H1 (cell line): ENCODE measurements at regions not wholly inside any gene's neighbourhood (a gene's known extent, or its start where the extent isn't known, plus 50 kb on each side); places are given as distances from the start of the nearest gene placed in this dataset.

Source experiments
- CTCF ChIA-PET: fragments of 300-600 bp; sonication (Branson Sonifier 250); formaldehyde crosslinking; loops from one replicate; lab custom pipeline; 2021; ENCODE audit not compliant: partially characterized antibody; lab: Charles Lee
- POLR2A ChIA-PET: fragments of 300-600 bp; sonication (Branson Sonifier 250); formaldehyde crosslinking; loops from one replicate; lab custom pipeline; 2021; ENCODE audit warnings: inconsistent platforms; ENCODE audit not compliant: partially characterized antibody; lab: Charles Lee
- DNase-seq, 2 experiments: peaks; one replicate each; pipeline versions ENCODE4 v3.0.0 to v3.0.0-alpha.2; 2010 to 2022; ENCODE audit warnings: low spot score in 2 of 2, low read depth in 1 of 2, mixed read lengths in 1 of 2
- FAIRE-seq: peaks from 2 replicates; lab custom pipeline; 2011; peaks lifted over from hg19 to GRCh38; lab: Jason Lieb, UNC
- H2AFZ ChIP-seq: 2 replicates; pipeline ENCODE4 v1.8.1; 2012; ENCODE audit warnings: low read length, inconsistent platforms
- H2AK5ac ChIP-seq: 2 replicates; pipeline ENCODE4 v1.6.1; 2013; ENCODE audit warnings: low read depth, low read length
- H2BK120ac ChIP-seq: replicated peaks from 2 replicates; pipeline ENCODE3; 2013; ENCODE audit warnings: low read depth, low read length, inconsistent platforms
- H2BK12ac ChIP-seq: 2 replicates; pipeline ENCODE4 v1.6.1; 2013; ENCODE audit warnings: low read depth, low read length
- H2BK15ac ChIP-seq: 2 replicates; pipeline ENCODE4 v1.6.1; 2013; ENCODE audit warnings: low read length
- H2BK20ac ChIP-seq: 2 replicates; pipeline ENCODE4 v1.6.1; 2013; ENCODE audit warnings: low read length
- H2BK5ac ChIP-seq: 2 replicates; pipeline ENCODE4 v1.6.1; 2013; ENCODE audit warnings: low read depth, low read length
- H3K14ac ChIP-seq: 2 replicates; pipeline ENCODE4 v1.6.1; 2013; ENCODE audit warnings: inconsistent platforms; ENCODE audit not compliant: insufficient read length
- H3K18ac ChIP-seq: 2 replicates; pipeline ENCODE4 v1.6.1; 2013; ENCODE audit warnings: low read length; ENCODE audit errors: extremely low read depth
- H3K23ac ChIP-seq: 2 replicates; pipeline ENCODE4 v1.6.1; 2013; ENCODE audit warnings: inconsistent platforms; ENCODE audit not compliant: insufficient read length
- H3K23me2 ChIP-seq: 2 replicates; pipeline ENCODE4 v1.6.1; 2013; ENCODE audit warnings: low read depth, low read length
- H3K27ac ChIP-seq: 2 replicates; pipeline ENCODE4 v1.6.1; 2011; ENCODE audit warnings: low read depth, low read length, inconsistent platforms
- H3K27me3 ChIP-seq, 4 experiments: replicated peaks in 1 of 4; 1 replicate in 1 of 4; 2 replicates in 3 of 4; pipeline versions ENCODE4 v1.6.1 to v1.8.1; 2011 to 2013; ENCODE audit warnings: low read length in 3 of 4, mild to moderate bottlenecking in 3 of 4, inconsistent platforms in 2 of 4, mixed read lengths in 2 of 4, moderate library complexity in 1 of 4; ENCODE audit not compliant: control insufficient read depth in 3 of 4, insufficient read depth in 3 of 4; ENCODE audit errors: extremely low read depth in 1 of 4
- H3K36me3 ChIP-seq, 4 experiments: 2 replicates each; pipeline versions ENCODE4 v1.6.1 to v1.8.1; 2011 to 2013; ENCODE audit warnings: mild to moderate bottlenecking in 4 of 4, low read length in 3 of 4, moderate library complexity in 2 of 4, control low read depth in 1 of 4, inconsistent platforms in 1 of 4; ENCODE audit not compliant: insufficient read depth in 4 of 4, control insufficient read depth in 2 of 4
- H3K4ac ChIP-seq: replicated peaks from 2 replicates; pipeline ENCODE3; 2013; ENCODE audit warnings: low read length, low read depth, mixed read lengths, inconsistent platforms; ENCODE audit not compliant: insufficient read length
- H3K4me1 ChIP-seq, 4 experiments: replicated peaks in 1 of 4; 1 replicate in 1 of 4; 2 replicates in 3 of 4; pipeline versions ENCODE4 v1.6.1 to v1.8.1; 2011 to 2013; ENCODE audit warnings: low read length in 3 of 4, inconsistent platforms in 2 of 4, mixed read lengths in 1 of 4; ENCODE audit not compliant: insufficient read depth in 4 of 4, control insufficient read depth in 3 of 4
- H3K4me2 ChIP-seq, 2 experiments: 2 replicates each; pipeline versions ENCODE4 v1.6.1 to v1.8.1; 2011 to 2013; ENCODE audit warnings: low read depth in 2 of 2, low read length in 2 of 2, control low read depth in 1 of 2, inconsistent platforms in 1 of 2, mild to moderate bottlenecking in 1 of 2; ENCODE audit not compliant: insufficient read depth in 1 of 2
- H3K4me3 ChIP-seq, 4 experiments: fragments of 200-600, 300-600 bp in 1 of 4; sonication (generic), shearing (Covaris generic), sonication (Bioruptor Twin) in 1 of 4; 2 replicates each; pipeline versions ENCODE4 v1.5.1 to v1.8.1; 2011 to 2016; ENCODE audit warnings: low read length in 4 of 4, low read depth in 3 of 4, control low read depth in 2 of 4, inconsistent platforms in 2 of 4, mild to moderate bottlenecking in 2 of 4, mixed read lengths in 1 of 4, moderate library complexity in 1 of 4; ENCODE audit not compliant: insufficient read depth in 2 of 4; ENCODE audit errors: extremely low read depth in 1 of 4
- H3K56ac ChIP-seq: replicated peaks from 2 replicates; pipeline ENCODE3; 2013; ENCODE audit warnings: low read depth, mild to moderate bottlenecking, mixed read lengths, low read length, inconsistent platforms; ENCODE audit not compliant: insufficient read length
- H3K79me1 ChIP-seq: 2 replicates; pipeline ENCODE4 v1.6.1; 2013; ENCODE audit warnings: low read depth, low read length, control low read depth
- H3K79me2 ChIP-seq, 2 experiments: 2 replicates each; pipeline versions ENCODE4 v1.6.1 to v1.8.1; 2012 to 2013; ENCODE audit warnings: low read length in 2 of 2, mild to moderate bottlenecking in 2 of 2, inconsistent platforms in 1 of 2; ENCODE audit not compliant: insufficient read depth in 2 of 2, control insufficient read depth in 1 of 2
- H3K9ac ChIP-seq, 4 experiments: replicated peaks in 1 of 4; 1 replicate in 1 of 4; 2 replicates in 3 of 4; pipeline versions ENCODE4 v1.6.1 to v1.8.1; 2011 to 2013; ENCODE audit warnings: low read depth in 3 of 4, low read length in 3 of 4, control low read depth in 2 of 4, mild to moderate bottlenecking in 2 of 4, moderate library complexity in 2 of 4, inconsistent platforms in 1 of 4; ENCODE audit errors: extremely low read depth in 1 of 4
- H3K9me3 ChIP-seq, 2 experiments: 2 replicates each; pipeline versions ENCODE4 v1.6.1 to v1.8.1; 2012 to 2013; ENCODE audit warnings: mild to moderate bottlenecking in 2 of 2, moderate library complexity in 2 of 2, control low read depth in 1 of 2, inconsistent platforms in 1 of 2, low read depth in 1 of 2, low read length in 1 of 2, mixed read lengths in 1 of 2; ENCODE audit not compliant: insufficient read depth in 2 of 2
- H4K20me1 ChIP-seq, 2 experiments: replicated peaks in 1 of 2; 2 replicates each; pipeline versions ENCODE3 to v1.8.1; 2011 to 2013; ENCODE audit warnings: inconsistent platforms in 2 of 2, low read length in 2 of 2, mild to moderate bottlenecking in 1 of 2; ENCODE audit not compliant: insufficient read depth in 2 of 2, control insufficient read depth in 1 of 2
- H4K5ac ChIP-seq: 2 replicates; pipeline ENCODE4 v1.6.1; 2013; ENCODE audit warnings: low read length, low read depth, mixed read lengths, inconsistent platforms; ENCODE audit not compliant: insufficient read length
- H4K8ac ChIP-seq: 2 replicates; pipeline ENCODE4 v1.8.0; 2013; ENCODE audit warnings: mild to moderate bottlenecking, moderate library complexity, low read length, inconsistent platforms; ENCODE audit not compliant: insufficient read depth; ENCODE audit errors: extremely low read depth
- H4K91ac ChIP-seq: replicated peaks from 2 replicates; pipeline ENCODE3; 2013; ENCODE audit warnings: low read length, mixed read lengths, inconsistent platforms; ENCODE audit not compliant: insufficient read length
- EGR1 ChIP-seq: IDR thresholded peaks from 2 replicates; pipeline ENCODE4 v1.6.1; 2011; ENCODE audit warnings: low read depth, low read length, borderline replicate concordance
- EP300 ChIP-seq, 2 experiments: IDR thresholded peaks; 1 replicate in 1 of 2; 2 replicates in 1 of 2; pipeline ENCODE4 v1.6.1; 2011 to 2012; ENCODE audit warnings: low read depth in 2 of 2, low read length in 2 of 2, mild to moderate bottlenecking in 2 of 2, borderline replicate concordance in 1 of 2, inconsistent platforms in 1 of 2, moderate library complexity in 1 of 2
- NANOG ChIP-seq: IDR thresholded peaks from 2 replicates; pipeline ENCODE4 v1.6.1; 2011; ENCODE audit warnings: low read length, low read depth, mild to moderate bottlenecking, inconsistent platforms; ENCODE audit not compliant: insufficient read depth, poor library complexity, severe bottlenecking
- POLR2A ChIP-seq, 2 experiments: IDR thresholded peaks; 1 replicate in 1 of 2; 2 replicates in 1 of 2; pipeline ENCODE4 v1.6.1; 2011; ENCODE audit warnings: low read depth in 2 of 2, low read length in 2 of 2, mild to moderate bottlenecking in 2 of 2; ENCODE audit errors: control extremely low read depth in 1 of 2
- POLR2AphosphoS5 ChIP-seq: IDR thresholded peaks from 2 replicates; pipeline ENCODE4 v1.6.1; 2011; ENCODE audit warnings: low read depth, low read length
- POU5F1 ChIP-seq: IDR thresholded peaks from 2 replicates; pipeline ENCODE4 v1.6.1; 2011; ENCODE audit warnings: low read depth, mild to moderate bottlenecking, low read length, moderate library complexity
- RAD21 ChIP-seq, 2 experiments: IDR thresholded peaks in 1 of 2; conservative IDR thresholded peaks in 1 of 2; 2 replicates each; pipeline ENCODE4 v1.6.1; 2011; ENCODE audit warnings: low read depth in 2 of 2, low read length in 2 of 2, improper control_type of control experiment in 1 of 2, inconsistent platforms in 1 of 2, mild to moderate bottlenecking in 1 of 2, moderate library complexity in 1 of 2
- SP1 ChIP-seq: IDR thresholded peaks from 2 replicates; pipeline ENCODE4 v1.6.1; 2011; ENCODE audit warnings: low read depth, low read length
- TCF12 ChIP-seq: IDR thresholded peaks from 2 replicates; pipeline ENCODE4 v1.6.1; 2011; ENCODE audit warnings: low read depth, mild to moderate bottlenecking, low read length
- WGBS, 2 experiments: shearing (Covaris generic) in 1 of 2; methylation state at CpG; one replicate each; pipeline versions ENCODE4 v1.1.6 to v1.1.7; 2013 to 2015; ENCODE audit warnings: low lambda C conversion rate in 2 of 2, mixed read lengths in 2 of 2, inconsistent platforms in 1 of 2, low coverage in 1 of 2, missing lambda C conversion rate in 1 of 2; ENCODE audit not compliant: insufficient replicate concordance in 2 of 2, insufficient coverage in 1 of 2, insufficient read length in 1 of 2; ENCODE audit errors: extremely low coverage in 1 of 2, missing lambda C conversion rate in 1 of 2; 5-methylcytosine and 5-hydroxymethylcytosine counted together

- no peaks in the 10 kb centered on the region for H4K20me1 ChIP-seq
- no peak overlapping the region for H2BK5ac ChIP-seq
- H3K4me2 ChIP-seq, result no peak overlapping the region
- H2AFZ ChIP-seq, result no peak overlapping the region
- no peak overlapping the region for H2BK20ac ChIP-seq
- no peak overlapping the region for H3K23ac ChIP-seq
- no peak overlapping the region for H2AK5ac ChIP-seq
- no peak overlapping the region for H2BK120ac ChIP-seq
- peaks cover 6 to 15% of the 10 kb centered on the region in 2 experiments; a peak in 3 of 4 replicates for H3K9me3 ChIP-seq
- H4K91ac ChIP-seq, result no peak overlapping the region
- DNase-seq (no peak), FAIRE-seq (peak; percentile 69)
- ChIA-PET CTCF (no interaction called here), POLR2A (no interaction called here)
- no peaks in the 10 kb centered on the region for H3K79me2 ChIP-seq
- H3K27me3 ChIP-seq, result peaks cover 68 to 97% (median 86%) of the 10 kb centered on the region in 4 experiments
- no peaks in the 10 kb centered on the region for H3K4me1 ChIP-seq
- H2BK15ac ChIP-seq, result no peak overlapping the region
- no peak overlapping the region for H3K14ac ChIP-seq
- H3K9ac ChIP-seq, result no peak overlapping the region
- H3K4me3 ChIP-seq, result no peak overlapping the region
- H2BK12ac ChIP-seq, result no peak overlapping the region
- no peaks in the 10 kb centered on the region for H3K23me2 ChIP-seq
- H4K5ac ChIP-seq, result no peak overlapping the region
- no peaks in the 10 kb centered on the region; a peak in 1 of 8 replicates for H3K36me3 ChIP-seq
- H4K8ac ChIP-seq, result no peak overlapping the region
- no peak overlapping the region for H3K27ac ChIP-seq
- H3K18ac ChIP-seq, result no peak overlapping the region
- H3K79me1 ChIP-seq, result no peaks in the 10 kb centered on the region
- WGBS, 2 experiments, result 27% methylated on average over 4 of the region's 4 CpGs; no CpG with 5 or more reads in 1 of the 2 experiments
- H3K56ac ChIP-seq, result no peak overlapping the region
- no peak overlapping the region for H3K4ac ChIP-seq
- TF ChIP-seq TCF12 (peak; percentile 72; the same call in 1 of the 2 replicates), POU5F1 (peak; percentile 66; the same call in 1 of the 2 replicates), POLR2A (IDR thresholded peaks at IDR 0.05; ENCODE audit: control extremely low read depth in 1 of 2, low read depth in 2 of 2, low read length in 2 of 2) (no peak), SP1 (peak; percentile 61; the same call in 1 of the 2 replicates), EGR1 (peak; percentile 34; the same call in 1 of the 2 replicates), NANOG (peak; percentile 57), POLR2AphosphoS5 (peak; percentile 90), EP300 (IDR thresholded peaks at IDR 0.05; ENCODE audit: borderline replicate concordance in 1 of 2, low read depth in 2 of 2, low read length in 2 of 2) (peak in 1 of 2 experiments; percentile 47; a peak in 1 of 3 replicates), RAD21 (IDR thresholded peaks at IDR 0.05 in 1 of 2, conservative IDR thresholded peaks at IDR 0.05 in 1 of 2; ENCODE audit: low read depth in 2 of 2, low read length in 2 of 2) (no peak)
Measured at GRCh38 chr16:75927810-75928209, 201.5 kb upstream of the CPHXL start.
